NB4 (cell line): ENCODE measurements at regions not wholly inside any gene's neighbourhood (a gene's known extent, or its start where the extent isn't known, plus 50 kb on each side); places are given as distances from the start of the nearest gene placed in this dataset.

ENCODE experiments used
- DNase-seq: peaks from one replicate; pipeline ENCODE4 v3.0.0; 2010; ENCODE audit warnings: low read depth
- H3K4me3 ChIP-seq: one replicate; pipeline ENCODE4 v1.5.1; 2011; ENCODE audit warnings: mild to moderate bottlenecking, low read depth, low read length, moderate library complexity
- CTCF ChIP-seq: IDR thresholded peaks from one replicate; pipeline ENCODE4 v1.5.1; 2012; ENCODE audit warnings: low read depth, low read length
- MYC ChIP-seq: IDR thresholded peaks from 2 replicates; pipeline ENCODE4 v1.6.1; 2011; ENCODE audit warnings: low read depth, low read length
- POLR2A ChIP-seq: IDR thresholded peaks from 2 replicates; pipeline ENCODE4 v1.6.1; 2011; ENCODE audit warnings: mild to moderate bottlenecking; ENCODE audit not compliant: insufficient read length; ENCODE audit errors: extremely low read depth
- TF ChIP-seq, protein P1 (sequence below): IDR thresholded peaks from 2 replicates; pipeline ENCODE4 v1.6.1; 2011; ENCODE audit warnings: low read depth, low read length

GRCh38 chr4:128358231-128358912 lies 70.8 kb upstream of the PGRMC2 start:
- DNase-seq, result no peak
- no peak overlapping the region for H3K4me3 ChIP-seq
- TF ChIP-seq MYC (no peak), POLR2A (no peak), CTCF (no peak)
- TF ChIP-seq, protein P1, sequence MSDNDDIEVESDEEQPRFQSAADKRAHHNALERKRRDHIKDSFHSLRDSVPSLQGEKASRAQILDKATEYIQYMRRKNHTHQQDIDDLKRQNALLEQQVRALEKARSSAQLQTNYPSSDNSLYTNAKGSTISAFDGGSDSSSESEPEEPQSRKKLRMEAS, result no peak

DNA sequence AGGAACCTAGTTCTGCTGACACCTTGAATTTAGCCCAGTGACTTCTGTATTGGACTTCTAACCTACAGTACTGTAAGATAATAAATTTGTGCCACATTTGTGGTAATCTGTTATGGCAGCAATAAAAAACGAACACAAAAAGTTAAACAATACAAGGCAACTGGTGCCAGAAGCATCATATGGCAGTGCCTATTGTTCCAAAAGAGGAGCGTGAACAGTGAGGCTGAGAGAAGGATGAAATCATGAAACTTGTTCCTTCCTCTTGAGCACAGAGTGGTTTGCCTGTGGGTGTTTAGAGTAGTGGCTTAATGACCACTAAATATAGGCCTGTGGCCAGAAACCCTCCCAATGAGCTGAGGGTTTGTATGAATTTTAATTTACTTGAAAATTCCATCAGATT lies 69.7 kb upstream of the PGRMC2 start:
- TF ChIP-seq MYC (no peak), POLR2A (no peak), CTCF (no peak)
- TF ChIP-seq, protein P1, result no peak
- H3K4me3 ChIP-seq, result no peak overlapping the region
- DNase-seq, result no peak

DNA sequence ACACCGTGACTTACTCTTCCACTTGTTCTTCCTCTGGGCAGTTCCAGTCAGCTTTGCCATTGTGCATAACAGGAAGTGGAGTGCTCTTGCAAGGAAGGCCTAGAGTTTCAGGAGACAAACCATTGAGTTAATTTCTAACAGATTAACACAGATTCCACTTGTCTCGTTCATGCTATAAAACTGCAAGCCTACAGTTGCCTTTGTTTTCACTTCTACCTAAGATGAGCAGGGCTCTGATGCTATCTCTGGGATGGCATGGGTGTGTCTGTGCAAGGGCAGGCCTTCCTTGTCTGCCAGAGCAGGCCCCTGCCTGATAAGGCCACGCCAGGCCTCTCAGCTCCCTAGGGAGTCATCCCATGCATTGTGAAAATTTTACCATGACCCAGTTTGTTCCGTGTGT lies 67.7 kb upstream of the PGRMC2 start:
- DNase-seq, result peak; percentile 5

GRCh38 chr4:128354205-128354821 lies 66.7 kb upstream of the PGRMC2 start:
- no peak overlapping the region for H3K4me3 ChIP-seq
- no peak for DNase-seq
- no peak for TF ChIP-seq CTCF
- TF ChIP-seq POLR2A, result no peak
- TF ChIP-seq, protein P1, result no peak
- TF ChIP-seq MYC, result no peak

More for the DNA sequence above, 67.7 kb upstream of the PGRMC2 start:
- no peak overlapping the region for H3K4me3 ChIP-seq
- no peak for TF ChIP-seq MYC
- TF ChIP-seq CTCF, result no peak
- TF ChIP-seq POLR2A, result no peak
- TF ChIP-seq, protein P1, result no peak

DNA sequence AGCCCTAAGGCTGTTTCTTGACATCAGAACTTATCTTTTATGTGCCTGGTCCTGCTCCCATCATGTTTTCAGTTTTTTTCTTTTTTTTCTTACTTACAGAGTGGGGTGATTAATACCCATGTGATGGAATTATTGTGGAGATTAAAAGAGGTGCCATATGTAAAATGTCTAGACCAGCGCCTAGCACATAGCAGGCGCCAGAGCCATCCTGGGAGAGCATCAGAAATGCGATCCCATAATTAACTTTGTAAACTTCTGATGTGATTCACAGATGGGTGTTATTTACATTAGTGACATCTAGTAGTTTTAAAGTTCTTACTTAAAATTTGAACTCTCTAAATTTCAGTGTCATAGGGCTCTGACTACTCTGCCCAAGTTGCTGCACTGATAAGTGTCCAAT lies 66.2 kb upstream of the PGRMC2 start:
- TF ChIP-seq, protein P1, result no peak
- TF ChIP-seq POLR2A (no peak), MYC (no peak), CTCF (no peak)
- DNase-seq, result no peak
- H3K4me3 ChIP-seq, result no peak overlapping the region

- DNase-seq, result no peak
- H3K4me3 ChIP-seq, result no peak overlapping the region
- TF ChIP-seq CTCF, result no peak
- TF ChIP-seq, protein P1, result no peak
- no peak for TF ChIP-seq MYC
- no peak for TF ChIP-seq POLR2A
Measured at GRCh38 chr4:128351502-128351901, 63.9 kb upstream of the PGRMC2 start.
